PFSK-1 (cell line): ENCODE measurements at regions not wholly inside any gene's neighbourhood (a gene's known extent, or its start where the extent isn't known, plus 50 kb on each side); places are given as distances from the start of the nearest gene placed in this dataset.

Experiments used
- FOXP2 ChIP-seq: optimal IDR thresholded peaks from 2 replicates; pipeline ENCODE3; 2011; ENCODE audit warnings: borderline replicate concordance, control low read depth, inconsistent platforms; ENCODE audit not compliant: insufficient read depth; ENCODE audit errors: extremely low read length, extremely low read depth
- POLR2AphosphoS5 ChIP-seq: IDR thresholded peaks from 2 replicates; pipeline ENCODE4 v1.6.1; 2012; ENCODE audit warnings: low read depth, mild to moderate bottlenecking, control low read depth, low read length, moderate library complexity
- REST ChIP-seq, 2 experiments: IDR thresholded peaks; 2 replicates each; pipeline versions ENCODE4 v1.6.1 to v1.8.0; 2011 to 2012; ENCODE audit warnings: low read depth in 2 of 2, low read length in 2 of 2, control low read depth in 1 of 2, inconsistent platforms in 1 of 2, mild to moderate bottlenecking in 1 of 2, moderate library complexity in 1 of 2; ENCODE audit not compliant: insufficient read depth in 1 of 2
- SIN3A ChIP-seq: IDR thresholded peaks from 2 replicates; pipeline ENCODE4 v1.6.1; 2012; ENCODE audit warnings: mild to moderate bottlenecking, low read length, moderate library complexity, borderline replicate concordance; ENCODE audit not compliant: insufficient read depth
- TAF1 ChIP-seq: IDR thresholded peaks from 2 replicates; pipeline ENCODE4 v1.6.1; 2012; ENCODE audit warnings: low read length, control low read depth, borderline replicate concordance; ENCODE audit not compliant: insufficient read depth

DNA sequence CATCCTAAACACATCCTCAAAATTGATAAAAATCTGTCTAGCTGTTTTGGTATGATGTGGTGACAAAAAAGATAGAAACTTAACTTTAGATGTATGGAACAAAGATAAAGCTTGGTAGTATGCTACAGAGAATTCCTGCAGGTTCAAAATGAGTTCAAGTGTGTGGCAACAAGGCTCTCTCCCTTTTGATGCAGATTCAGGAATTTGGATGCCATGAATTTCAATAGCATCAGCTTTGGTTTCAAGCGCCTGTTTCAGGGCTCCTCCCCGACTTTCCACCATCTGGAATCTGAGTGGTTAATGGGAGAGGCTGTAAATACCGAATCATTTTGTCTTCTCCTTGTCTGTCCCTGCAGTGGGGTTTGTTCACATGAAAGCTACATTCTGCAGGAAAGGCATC is 180.6 kb downstream of the MTX2 start:
- no peak for TF ChIP-seq FOXP2
- TF ChIP-seq SIN3A: no peak

- TF ChIP-seq REST (IDR thresholded peaks at IDR 0.05; ENCODE audit: insufficient read depth in 1 of 2, low read depth in 2 of 2, low read length in 2 of 2) (no peak), FOXP2 (no peak), TAF1 (no peak), SIN3A (no peak), POLR2AphosphoS5 (no peak)
These were observed 184.5 kb downstream of the MTX2 start for GRCh38 chr2:176453784-176454183.

GRCh38 chr2:176454893-176455815 is 185.9 kb downstream of the MTX2 start:
- TF ChIP-seq SIN3A: no peak

GRCh38 chr2:176455816-176456291 is 186.6 kb downstream of the MTX2 start:
- TF ChIP-seq REST (IDR thresholded peaks at IDR 0.05; ENCODE audit: insufficient read depth in 1 of 2, low read depth in 2 of 2, low read length in 2 of 2) (no peak), FOXP2 (peak; percentile 65), POLR2AphosphoS5 (no peak), SIN3A (no peak)

DNA sequence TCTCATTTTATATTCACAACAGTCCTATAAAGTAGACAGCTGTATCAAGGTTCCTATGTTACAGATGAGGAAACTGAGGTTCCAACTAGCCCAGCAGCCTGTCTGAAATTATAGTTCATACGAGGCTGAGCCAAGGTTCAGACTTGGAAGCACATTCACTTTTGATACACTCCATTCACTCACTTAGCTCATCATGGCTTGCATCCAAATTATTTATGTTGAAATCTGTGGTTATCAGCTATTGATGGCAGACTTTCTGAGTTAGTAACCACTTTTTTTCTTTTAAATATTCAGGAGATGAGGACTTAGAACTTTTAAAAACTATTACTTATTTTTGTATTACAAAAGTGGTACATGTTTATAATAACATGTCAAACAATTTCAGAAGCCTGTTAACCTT is 188.2 kb downstream of the MTX2 start:
- TF ChIP-seq REST (IDR thresholded peaks at IDR 0.05; ENCODE audit: insufficient read depth in 1 of 2, low read depth in 2 of 2, low read length in 2 of 2) (no peak), TAF1 (no peak), FOXP2 (no peak), SIN3A (no peak), POLR2AphosphoS5 (no peak)

DNA sequence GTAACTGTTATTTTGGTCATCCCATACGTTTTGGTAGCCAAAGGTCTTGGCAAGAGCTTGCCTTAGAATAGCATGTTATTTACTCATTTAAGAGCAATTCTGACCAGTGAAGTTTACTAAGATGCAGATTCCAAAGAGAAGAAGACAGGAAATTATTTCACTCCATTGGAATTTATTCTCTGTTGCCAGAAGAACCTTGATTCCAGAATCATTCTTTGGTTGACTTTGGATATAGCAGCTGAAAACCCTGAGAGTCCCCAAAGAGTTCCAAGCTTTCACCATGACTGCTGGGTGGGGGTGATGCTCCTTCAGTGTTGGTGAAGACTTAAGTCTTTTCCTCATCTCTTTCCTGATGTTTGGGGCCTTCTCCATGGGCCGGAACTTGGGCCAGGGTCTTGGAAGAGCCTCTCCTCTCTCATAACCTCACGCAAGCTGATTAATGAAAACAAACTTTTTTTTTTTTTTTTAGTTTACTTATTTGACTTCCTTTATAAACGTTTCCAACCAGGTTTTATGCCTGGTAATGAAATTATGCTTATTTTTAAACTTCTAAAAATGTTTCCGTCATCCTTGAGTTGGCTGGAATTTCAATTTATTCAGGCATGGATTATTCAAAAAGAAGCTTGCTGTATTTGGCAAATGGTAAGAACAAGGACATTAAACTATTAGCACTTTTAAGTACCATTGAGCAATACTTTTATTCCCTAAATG is 192.0 kb downstream of the MTX2 start:
- TF ChIP-seq FOXP2 (no peak), SIN3A (no peak), TAF1 (no peak), REST (IDR thresholded peaks at IDR 0.05; ENCODE audit: insufficient read depth in 1 of 2, low read depth in 2 of 2, low read length in 2 of 2) (no peak), POLR2AphosphoS5 (no peak)
